ENCODE measurements at regions not wholly inside any gene's neighbourhood (a gene's known extent, or its start where the extent isn't known, plus 50 kb on each side); places are given as distances from the start of the nearest gene placed in this dataset.

- DNase-seq (ENCODE audit: low read depth in 1 of 2, low spot score in 1 of 2) = no peak
Observed at GRCh38 chr6:28732052-28732451, 191.7 kb downstream of the TRIM27 start.

- DNase-seq (ENCODE audit: low read depth in 1 of 2, low spot score in 1 of 2) = no peak
Observed at GRCh38 chr6:28734443-28734959, 189.3 kb downstream of the TRIM27 start.

GRCh38 chr6:28736121-28736520 lies 187.7 kb downstream of the TRIM27 start:
- no peak for DNase-seq (ENCODE audit: low read depth in 1 of 2, low spot score in 1 of 2)

GRCh38 chr6:28737750-28738395 lies 185.9 kb downstream of the TRIM27 start:
- DNase-seq (ENCODE audit: low read depth in 1 of 2, low spot score in 1 of 2) = no peak

- no peak for DNase-seq (ENCODE audit: low read depth in 1 of 2, low spot score in 1 of 2)
Observed at GRCh38 chr6:28738396-28738765, 185.4 kb downstream of the TRIM27 start.

- DNase-seq (ENCODE audit: low read depth in 1 of 2, low spot score in 1 of 2) = no peak
Observed at GRCh38 chr6:28741363-28741762, 182.4 kb downstream of the TRIM27 start.

GRCh38 chr6:28742668-28743270 lies 181.0 kb downstream of the TRIM27 start:
- DNase-seq (ENCODE audit: low read depth in 1 of 2, low spot score in 1 of 2) = no peak

GRCh38 chr6:28743271-28743789 lies 180.5 kb downstream of the TRIM27 start:
- DNase-seq (ENCODE audit: low read depth in 1 of 2, low spot score in 1 of 2) = no peak

GRCh38 chr6:28747083-28747630 lies 176.6 kb downstream of the TRIM27 start:
- no peak for DNase-seq (ENCODE audit: low read depth in 1 of 2, low spot score in 1 of 2)

GRCh38 chr6:28747631-28748157 lies 176.1 kb downstream of the TRIM27 start:
- no peak for DNase-seq (ENCODE audit: low read depth in 1 of 2, low spot score in 1 of 2)

GRCh38 chr6:28748192-28748591 lies 175.6 kb downstream of the TRIM27 start:
- DNase-seq (ENCODE audit: low read depth in 1 of 2, low spot score in 1 of 2) = no peak

- no peak for DNase-seq (ENCODE audit: low read depth in 1 of 2, low spot score in 1 of 2)
Observed at GRCh38 chr6:28750926-28751458, 172.8 kb downstream of the TRIM27 start.

GRCh38 chr6:28751514-28751913 lies 172.3 kb downstream of the TRIM27 start:
- no peak for DNase-seq (ENCODE audit: low read depth in 1 of 2, low spot score in 1 of 2)

- no peak for DNase-seq (ENCODE audit: low read depth in 1 of 2, low spot score in 1 of 2)
Observed at GRCh38 chr6:28751963-28752350, 171.8 kb downstream of the TRIM27 start.

GRCh38 chr6:28757429-28758045 lies 166.2 kb downstream of the TRIM27 start:
- no peak for DNase-seq (ENCODE audit: low read depth in 1 of 2, low spot score in 1 of 2)

- no peak for DNase-seq (ENCODE audit: low read depth in 1 of 2, low spot score in 1 of 2)
Observed at GRCh38 chr6:28758046-28758817, 165.6 kb downstream of the TRIM27 start.

GRCh38 chr6:28758818-28759235 lies 165.0 kb downstream of the TRIM27 start:
- no peak for DNase-seq (ENCODE audit: low read depth in 1 of 2, low spot score in 1 of 2)

GRCh38 chr6:28764014-28764723 lies 159.6 kb downstream of the TRIM27 start:
- DNase-seq (ENCODE audit: low read depth in 1 of 2, low spot score in 1 of 2) = no peak

- DNase-seq (ENCODE audit: low read depth in 1 of 2, low spot score in 1 of 2) = no peak
Observed at GRCh38 chr6:28764761-28765282, 159.0 kb downstream of the TRIM27 start.

GRCh38 chr6:28765978-28766351 lies 157.8 kb downstream of the TRIM27 start:
- DNase-seq (ENCODE audit: low read depth in 1 of 2, low spot score in 1 of 2) = no peak
